HG02943 (cell line): ENCODE measurements at regions not wholly inside any gene's neighbourhood (a gene's known extent, or its start where the extent isn't known, plus 50 kb on each side); places are given as distances from the start of the nearest gene placed in this dataset.

ENCODE experiments used
- ATAC-seq: cut with Tn5 transposase; IDR thresholded peaks from one replicate; pipeline ENCODE4 v1.9.1; 2021; ENCODE audit warnings: mild to moderate bottlenecking, low read depth, moderate library complexity; ENCODE audit not compliant: unreplicated experiment

DNA sequence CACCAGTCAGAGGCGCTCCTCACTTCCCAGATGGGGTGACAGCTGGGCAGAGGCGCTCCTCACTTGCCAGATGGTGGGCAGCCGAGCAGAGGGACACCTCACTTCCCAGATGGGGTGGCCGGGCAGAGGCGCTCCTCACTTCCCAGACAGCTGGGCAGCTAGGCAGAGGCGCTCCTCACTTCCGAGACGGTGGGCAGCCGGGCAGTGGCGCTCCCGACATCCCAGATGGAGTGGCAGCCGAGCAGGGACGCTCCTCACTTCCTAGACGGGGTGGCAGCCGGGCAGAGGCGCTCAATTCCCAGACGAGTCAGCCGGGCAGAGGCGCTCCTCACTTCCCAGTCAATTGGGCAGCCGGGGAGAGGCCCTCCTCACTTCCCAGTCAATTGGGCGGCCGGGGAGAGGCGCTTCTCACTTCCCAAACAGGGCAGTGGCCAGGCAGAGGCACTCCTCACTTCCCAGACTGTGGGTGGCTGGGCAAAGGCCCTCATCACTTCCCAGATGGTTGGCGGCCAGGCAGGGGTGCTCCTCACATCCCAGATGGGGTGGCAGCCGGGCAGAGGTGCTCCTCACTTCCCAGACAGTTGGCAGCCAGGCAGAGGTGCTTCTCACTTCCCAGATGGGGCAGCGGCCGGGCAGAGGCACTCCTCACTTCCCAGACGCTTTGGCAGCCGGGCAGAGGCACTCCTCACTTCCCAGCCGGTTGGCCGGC, 143.8 kb upstream of the ARID2 start:
- ATAC-seq, result no peak

GRCh38 chr12:45586486-45586885, 143.0 kb upstream of the ARID2 start:
- ATAC-seq, result no peak

GRCh38 chr12:45587012-45587411, 142.5 kb upstream of the ARID2 start:
- ATAC-seq, result no peak

- no peak for ATAC-seq
Measured at GRCh38 chr12:45587877-45588533, 141.5 kb upstream of the ARID2 start.

GRCh38 chr12:45590646-45591045, 138.9 kb upstream of the ARID2 start:
- ATAC-seq, result no peak

- no peak for ATAC-seq
Measured at GRCh38 chr12:45591635-45592034, 137.9 kb upstream of the ARID2 start.

DNA sequence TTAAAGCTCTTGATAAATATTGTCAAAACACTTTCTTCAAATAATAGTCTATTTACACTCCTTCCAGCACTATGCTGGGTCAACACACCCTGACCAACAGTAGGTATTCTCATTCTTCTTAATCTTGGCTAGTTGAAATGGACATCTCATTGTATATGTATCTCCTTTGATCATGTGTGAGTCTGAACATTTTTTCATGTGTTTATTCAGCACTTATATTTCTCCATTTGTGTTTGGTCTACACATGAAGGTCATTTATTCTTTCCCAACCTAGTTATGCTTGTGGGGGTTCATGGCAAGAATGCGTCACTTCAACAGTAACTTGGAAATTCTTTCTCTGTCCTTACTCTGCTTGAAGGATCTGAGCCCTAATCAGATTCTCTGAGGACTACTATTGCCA, 133.1 kb upstream of the ARID2 start:
- no peak for ATAC-seq

DNA sequence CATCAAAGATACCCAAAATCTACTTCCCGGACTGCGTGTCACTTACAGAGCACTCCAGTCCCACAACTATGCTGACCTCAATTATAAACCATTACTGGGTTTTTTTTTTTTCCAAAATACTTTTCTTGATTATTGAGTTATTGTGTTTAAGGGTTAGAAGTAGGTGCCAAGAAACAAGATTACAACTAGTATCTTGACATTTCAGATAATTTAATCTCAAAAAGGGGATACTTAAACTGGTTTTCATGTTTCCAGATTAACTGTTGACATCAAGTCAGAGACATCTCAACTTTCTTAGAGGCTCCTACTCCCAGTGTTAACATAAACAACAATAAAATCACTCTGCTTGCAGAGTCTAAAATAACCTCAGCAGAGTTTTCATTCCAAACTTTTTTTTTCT, 131.2 kb upstream of the ARID2 start:
- no peak for ATAC-seq

DNA sequence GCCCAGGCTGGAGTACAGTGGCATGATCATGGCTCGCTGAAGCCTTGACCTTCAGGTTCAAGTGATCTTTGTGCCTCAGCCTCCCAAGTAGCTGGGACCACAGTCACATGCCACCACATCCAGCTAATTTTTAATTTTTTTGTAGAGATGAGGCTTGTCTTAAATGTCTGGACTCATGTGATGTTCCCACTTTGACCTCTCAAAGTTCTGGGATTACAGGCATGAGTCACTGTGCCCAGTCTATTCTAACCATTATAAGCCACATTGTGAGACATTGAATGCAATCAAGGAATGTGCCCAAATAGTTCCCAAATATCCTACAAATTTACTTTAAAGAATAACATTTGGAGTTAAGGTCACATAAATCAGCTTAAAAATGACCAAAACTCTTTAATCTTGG, 130.7 kb upstream of the ARID2 start:
- ATAC-seq, result no peak

- no peak for ATAC-seq
Measured at GRCh38 chr12:45599196-45599595, 130.3 kb upstream of the ARID2 start.

- ATAC-seq, result no peak
Measured at GRCh38 chr12:45601390-45601789, 128.1 kb upstream of the ARID2 start.

GRCh38 chr12:45601888-45602287, 127.6 kb upstream of the ARID2 start:
- ATAC-seq, result no peak

DNA sequence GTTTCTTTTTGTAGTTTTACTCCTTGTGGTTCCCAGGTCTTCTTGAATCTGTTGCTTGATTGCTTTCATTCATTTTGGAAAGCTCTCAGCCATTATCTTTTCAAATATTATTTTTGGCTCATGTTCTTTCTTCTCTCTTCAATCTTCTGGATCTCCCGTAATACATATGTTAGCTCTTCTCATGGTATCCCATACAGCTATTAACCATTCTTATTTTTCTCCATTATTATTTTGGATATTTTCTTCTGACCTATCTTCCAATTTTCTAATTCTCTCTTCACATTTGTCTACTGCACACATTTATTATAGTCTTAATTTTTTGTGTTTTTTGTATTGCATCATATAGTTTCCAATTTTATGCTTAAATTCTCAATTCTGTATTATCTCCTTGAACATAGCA, 123.9 kb upstream of the ARID2 start:
- ATAC-seq, result no peak

DNA sequence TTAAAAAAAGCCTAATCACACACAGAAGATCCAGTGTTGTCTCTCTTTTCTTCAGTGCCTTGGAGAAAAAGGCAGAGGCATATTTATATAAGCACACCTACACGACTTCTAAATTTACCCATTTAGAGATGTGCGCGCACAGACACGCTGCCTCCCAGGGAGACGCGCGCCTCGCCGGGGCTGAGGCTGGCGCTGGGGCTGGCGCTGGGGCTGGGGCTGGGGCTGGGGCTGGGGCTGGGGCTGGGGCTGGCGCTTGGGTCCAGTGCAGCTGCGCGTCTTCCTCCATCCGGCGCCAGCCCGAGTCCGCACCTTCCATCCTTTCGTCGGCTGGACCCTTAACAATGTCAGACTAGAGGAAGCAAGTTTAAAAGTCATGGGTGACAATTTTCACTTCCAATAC, 118.4 kb upstream of the ARID2 start:
- ATAC-seq, result no peak

- ATAC-seq, result no peak
Measured at GRCh38 chr12:45611495-45611894, 118.0 kb upstream of the ARID2 start.

- no peak for ATAC-seq
Measured at GRCh38 chr12:45612044-45612794, 117.3 kb upstream of the ARID2 start.

DNA sequence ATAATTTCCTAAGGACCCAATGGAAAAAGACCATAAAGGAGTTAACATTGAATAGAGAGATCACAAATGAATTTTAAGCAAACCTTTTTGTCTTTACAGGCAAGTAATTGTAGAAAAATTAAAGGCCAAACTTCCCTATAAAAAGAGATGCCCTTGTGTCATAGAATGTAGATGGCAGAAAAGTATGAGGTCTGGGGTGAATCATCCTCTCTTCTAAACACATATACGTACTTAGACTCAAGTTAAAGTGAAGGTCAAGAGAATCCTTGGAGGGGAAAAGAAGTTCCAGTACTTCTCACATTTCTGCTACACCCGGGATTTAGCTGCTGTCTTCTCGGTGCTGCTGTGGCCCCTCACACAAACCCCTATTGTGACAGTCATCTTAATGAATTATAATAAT, 116.2 kb upstream of the ARID2 start:
- no peak for ATAC-seq

DNA sequence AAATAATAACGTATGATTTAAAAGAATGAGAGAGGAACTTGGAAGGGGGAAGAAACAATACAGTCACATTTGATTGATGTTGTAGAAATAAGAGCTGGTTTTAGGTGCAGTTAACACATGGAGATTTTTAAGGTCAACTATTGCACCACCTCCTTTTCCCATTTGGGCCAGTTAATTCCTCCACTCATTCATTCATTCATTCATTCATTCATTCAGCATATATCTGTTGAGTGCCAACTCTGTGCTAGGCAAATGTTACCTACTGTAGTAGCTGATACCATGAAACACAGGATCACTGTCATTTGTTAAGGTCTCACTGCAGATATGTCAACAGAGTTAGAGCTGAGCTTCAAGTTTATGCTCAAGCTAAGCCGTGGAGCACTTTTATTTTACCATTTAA, 115.7 kb upstream of the ARID2 start:
- no peak for ATAC-seq

DNA sequence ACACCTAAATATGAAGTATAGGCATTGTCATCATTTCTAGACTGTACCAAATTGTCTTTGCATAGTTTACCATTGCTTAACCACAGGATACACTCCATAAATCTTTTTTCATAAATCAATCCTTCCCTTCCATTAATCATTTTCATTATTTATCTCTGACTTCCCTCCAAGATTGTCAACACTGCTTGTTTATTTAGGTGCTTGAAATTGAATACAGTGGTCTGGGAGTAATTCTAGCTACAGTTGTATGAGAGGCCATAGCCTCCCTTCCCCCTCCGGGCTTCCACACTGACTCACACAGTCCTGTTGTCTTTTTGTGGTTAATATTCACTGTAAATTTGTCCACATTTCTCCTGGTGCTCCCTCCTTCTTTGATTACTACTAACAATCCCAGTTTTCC, 114.2 kb upstream of the ARID2 start:
- no peak for ATAC-seq

DNA sequence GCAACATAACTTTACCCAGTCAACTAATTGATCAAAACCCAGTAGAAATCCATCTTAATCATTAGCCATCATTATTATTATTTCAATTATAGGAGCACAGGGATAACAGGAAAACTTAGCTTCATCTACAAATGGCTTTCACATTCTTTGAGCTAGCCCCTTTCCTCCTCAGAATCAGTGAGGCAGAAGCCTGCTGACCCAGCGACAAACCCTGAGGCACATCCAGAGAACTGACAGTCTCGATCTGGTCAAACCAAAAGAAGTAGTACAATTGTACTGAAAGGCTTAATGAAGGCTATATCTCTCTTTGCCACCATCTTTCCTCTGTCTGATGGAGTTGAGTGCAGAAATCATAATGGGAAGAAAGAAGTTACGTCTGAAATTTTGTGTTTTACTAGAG, 109.8 kb upstream of the ARID2 start:
- ATAC-seq, result no peak

DNA sequence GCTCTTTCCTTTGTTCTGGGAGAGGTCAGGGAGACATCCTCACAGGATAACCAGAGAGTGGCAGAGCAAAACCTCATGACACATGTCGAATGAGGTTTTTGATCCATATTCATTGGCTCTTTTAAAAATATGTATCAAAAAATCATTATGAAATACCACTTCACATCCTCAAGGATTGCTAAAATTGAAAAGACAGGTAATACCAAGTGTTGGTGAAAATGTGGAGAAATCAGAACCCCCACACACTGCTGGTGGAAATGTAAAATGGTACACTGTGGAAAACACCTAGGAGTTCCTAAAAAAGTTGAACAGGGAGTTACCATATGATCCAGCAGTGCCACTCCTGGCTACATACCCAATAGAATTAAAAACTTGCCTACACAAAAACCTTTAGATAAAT, 107.8 kb upstream of the ARID2 start:
- ATAC-seq, result no peak
